ENCODE measurements at regions not wholly inside any gene's neighbourhood (a gene's known extent, or its start where the extent isn't known, plus 50 kb on each side); places are given as distances from the start of the nearest gene placed in this dataset.

DNA sequence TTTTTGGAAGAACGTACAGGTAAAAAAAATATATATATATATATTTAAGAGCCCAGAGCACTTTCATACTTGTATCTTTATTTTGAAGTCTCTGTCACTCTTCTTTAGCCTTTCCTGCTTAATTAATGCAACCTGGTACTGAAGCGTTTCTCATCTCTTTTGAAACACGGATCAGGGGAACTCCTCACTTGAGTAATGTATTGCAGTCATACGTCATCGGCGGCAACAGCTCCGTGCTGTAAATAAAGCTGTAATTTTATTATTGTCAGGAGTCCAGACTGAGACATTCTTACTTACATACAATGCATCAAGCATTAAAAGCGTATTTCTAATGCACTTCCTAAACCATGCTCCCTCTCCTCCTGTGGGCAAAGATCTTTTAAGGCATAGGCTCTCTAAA, 514.7 kb downstream of the SOX11 start:
- no peak for DNase-seq (ENCODE audit: low read depth)

DNA sequence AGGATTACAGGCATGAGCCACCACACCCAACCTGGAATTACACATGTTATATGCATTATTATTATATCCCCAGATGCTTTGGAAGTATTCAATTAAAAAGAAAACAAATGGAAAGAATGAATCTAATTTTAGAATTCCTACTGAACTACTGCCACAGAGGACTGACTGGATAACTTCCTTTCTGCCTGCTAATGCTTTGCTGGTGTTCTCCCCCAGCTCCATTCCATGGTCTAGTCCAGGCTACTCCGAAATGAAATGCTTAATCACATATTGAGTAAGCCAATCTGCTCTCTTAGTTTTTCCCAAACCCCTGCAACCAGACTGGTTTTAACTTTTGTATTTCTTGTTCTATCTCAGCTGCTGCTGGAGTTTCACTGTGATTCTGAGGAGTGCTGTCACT, 519.1 kb downstream of the SOX11 start:
- DNase-seq (ENCODE audit: low read depth), result no peak

DNA sequence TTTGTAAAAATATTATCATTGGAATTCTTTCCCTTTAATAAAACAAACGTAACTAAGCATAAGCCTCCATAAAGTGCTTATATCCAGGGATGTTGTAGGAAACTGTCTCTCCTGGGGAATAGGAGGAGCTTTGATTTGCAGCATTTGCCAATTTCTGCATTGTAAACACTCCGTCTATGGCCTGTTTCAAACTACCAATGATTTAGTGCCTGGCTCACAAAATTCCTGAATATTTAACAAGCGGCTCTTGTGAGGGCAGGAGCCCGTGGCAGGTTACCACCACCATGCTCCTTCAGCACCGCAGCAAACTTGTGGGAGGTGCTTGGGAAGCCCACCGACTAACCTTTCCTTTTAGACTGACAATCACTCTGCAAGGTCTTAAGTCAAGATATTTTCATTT, 520.3 kb downstream of the SOX11 start:
- DNase-seq (ENCODE audit: low read depth), result no peak

DNA sequence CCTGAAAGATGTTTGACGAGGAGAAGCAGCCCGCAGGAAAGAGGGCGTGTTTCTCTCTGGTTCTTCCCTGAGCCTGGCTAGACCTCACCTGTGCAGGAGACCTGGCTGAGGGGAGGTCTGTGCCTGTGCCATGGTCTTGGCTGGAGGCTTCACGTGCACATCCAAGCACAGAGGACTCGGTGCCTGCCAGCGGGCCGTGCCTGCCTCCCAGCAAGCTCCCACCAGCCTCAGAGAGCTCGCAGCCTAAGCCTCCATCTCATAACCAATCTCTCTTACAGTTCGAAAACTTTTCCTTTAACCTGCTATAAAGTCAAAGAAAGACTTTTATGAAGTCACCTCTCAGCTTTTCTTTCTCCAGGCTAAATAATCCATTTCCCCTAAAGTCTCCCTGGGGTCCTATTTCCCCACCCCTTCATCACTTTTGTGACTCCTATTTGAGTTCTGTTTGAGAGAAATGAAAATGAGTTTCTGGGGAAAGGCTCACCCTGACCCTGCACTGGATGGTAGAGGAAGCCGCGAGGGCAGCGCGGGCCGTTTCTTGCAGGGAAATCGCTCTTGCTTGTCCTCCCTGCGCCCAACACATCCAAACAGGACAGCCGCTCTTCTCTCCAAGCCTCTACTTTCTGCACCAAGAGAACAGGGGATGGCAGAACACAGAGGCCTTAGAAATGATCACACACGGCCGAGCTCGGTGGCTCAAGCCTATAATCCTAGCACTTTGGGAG, 521.0 kb downstream of the SOX11 start:
- DNase-seq (ENCODE audit: low read depth), result no peak

DNA sequence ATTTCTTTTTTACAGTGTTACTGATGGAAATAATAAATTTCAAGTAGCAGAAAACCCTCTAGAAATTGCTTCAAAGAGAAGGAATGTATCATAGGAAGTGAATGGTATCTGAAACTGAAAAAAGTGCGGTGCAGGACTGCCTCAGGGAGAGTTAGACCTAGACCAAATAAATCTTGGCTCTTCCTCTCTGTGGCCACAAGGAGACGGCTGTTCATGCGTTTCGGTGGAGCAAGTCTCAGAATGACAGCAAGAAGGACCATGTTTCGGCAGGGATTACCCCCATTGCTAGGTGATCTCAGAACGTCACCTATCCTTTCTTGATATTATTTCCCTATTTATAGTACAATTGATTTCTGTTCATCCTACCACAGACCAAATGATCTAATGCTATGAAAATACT, 522.3 kb downstream of the SOX11 start:
- DNase-seq (ENCODE audit: low read depth), result no peak

DNA sequence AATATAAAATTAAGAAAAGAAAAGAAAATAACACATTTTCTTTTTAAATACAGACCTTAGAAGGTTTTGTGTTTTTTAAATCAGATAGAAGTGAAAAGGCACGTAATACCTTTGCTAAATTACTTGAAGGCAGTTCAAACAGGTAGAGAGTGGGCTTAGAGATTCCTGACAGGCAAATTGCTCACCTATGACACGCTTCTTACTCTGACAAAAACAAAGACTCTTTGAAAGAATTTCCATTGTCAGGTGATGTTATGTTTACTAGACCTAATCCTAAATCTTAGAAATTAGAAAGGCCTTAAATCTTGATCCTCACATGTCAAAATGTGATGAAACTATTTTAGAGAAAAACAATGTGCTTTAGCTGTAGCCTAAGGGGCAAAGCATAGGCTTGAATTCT, 522.9 kb downstream of the SOX11 start:
- DNase-seq (ENCODE audit: low read depth), result no peak

DNA sequence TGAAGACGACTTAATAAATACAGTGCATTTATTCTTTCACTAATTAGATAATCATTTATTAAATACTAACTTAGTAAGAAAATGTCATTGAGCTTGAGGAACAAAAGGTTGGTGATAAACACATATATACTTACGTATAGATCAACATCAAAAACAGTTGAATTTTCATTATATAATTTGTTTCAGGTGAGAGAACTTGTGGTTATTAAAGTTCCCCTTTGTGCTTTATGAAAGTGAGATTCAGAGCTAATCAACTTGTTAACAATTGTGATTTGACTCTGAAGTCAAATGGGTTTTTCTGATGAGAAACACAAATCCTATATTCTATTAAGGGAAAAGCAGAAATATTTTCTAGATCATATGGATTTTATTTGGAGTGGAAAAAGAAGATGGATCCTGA, 524.0 kb downstream of the SOX11 start:
- no peak for DNase-seq (ENCODE audit: low read depth)

DNA sequence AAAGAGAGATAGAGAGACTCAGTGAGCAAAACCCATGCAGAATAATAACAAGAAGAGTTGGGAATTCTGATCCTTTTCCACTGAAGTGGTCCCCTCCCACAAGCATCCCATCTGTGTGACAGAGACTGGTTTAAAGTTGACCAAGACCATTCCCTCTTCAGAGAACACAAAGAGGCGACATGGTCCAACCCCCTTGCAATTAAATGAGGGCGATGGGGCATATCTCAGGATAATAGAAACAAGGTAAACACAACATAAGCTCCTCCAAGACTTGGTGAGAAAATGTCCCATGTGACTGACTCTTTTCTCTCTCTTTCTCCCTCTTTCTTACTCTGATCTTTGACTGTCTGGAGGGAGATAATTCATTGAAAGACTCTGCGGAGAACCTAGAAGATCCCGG, 526.7 kb downstream of the SOX11 start:
- no peak for DNase-seq (ENCODE audit: low read depth)

DNA sequence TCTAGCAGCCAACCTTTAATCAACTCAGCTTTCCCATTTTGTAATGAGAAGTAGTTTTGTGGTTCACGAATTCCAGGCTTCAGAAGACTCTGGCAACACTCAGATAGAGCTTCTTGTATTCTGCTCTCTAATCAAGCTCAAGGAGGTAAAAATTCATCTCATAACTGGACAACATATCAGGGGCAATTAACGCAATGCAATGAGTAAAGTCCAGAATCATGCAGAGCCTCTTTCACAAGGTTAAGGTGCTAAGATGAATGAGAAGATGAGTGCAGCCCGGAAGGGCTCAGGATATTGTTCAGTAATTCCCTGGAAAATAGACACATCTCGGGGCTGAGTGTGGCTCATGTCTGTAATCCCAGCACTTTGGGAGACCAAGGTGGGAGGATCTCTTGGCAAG, 527.7 kb downstream of the SOX11 start:
- no peak for DNase-seq (ENCODE audit: low read depth)

DNA sequence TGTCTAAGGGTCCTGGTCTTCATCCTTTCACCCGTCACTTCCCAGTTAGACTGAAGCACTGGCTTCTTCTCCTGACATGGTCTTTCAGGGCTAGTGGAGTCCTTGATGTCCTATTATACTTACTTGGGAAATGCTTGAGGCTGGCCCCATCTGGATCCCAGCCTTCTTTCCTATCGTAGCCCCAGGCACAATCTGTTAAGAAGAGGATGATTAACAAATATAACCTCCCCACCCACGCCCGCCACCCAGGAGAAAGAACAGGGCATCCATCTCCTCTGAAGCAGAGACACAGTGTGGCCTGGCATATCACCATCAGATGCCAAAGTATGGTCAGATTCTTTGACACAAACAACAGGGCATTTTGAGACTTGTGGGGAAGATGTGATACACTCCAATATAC, 530.1 kb downstream of the SOX11 start:
- DNase-seq (ENCODE audit: low read depth), result no peak

DNA sequence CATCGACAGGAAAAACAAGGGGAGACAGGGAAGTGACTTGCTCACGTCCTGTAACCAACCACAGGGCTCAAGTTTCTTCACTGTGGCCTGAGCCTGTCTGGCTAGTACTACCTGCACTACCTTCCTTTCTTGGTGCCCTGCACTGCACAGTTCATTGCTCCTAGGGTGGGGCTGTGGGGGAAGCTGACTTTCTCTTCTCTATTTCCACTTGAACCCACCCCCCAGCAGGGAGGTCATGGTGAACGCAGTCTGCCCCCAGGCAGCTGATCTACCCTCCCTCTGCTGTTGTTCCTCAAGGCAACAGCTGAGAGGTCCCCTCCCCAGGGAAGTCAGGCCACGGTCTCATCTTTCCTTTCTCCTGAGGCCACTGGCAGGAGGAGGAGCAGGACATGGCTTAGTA, 532.1 kb downstream of the SOX11 start:
- no peak for DNase-seq (ENCODE audit: low read depth)

DNA sequence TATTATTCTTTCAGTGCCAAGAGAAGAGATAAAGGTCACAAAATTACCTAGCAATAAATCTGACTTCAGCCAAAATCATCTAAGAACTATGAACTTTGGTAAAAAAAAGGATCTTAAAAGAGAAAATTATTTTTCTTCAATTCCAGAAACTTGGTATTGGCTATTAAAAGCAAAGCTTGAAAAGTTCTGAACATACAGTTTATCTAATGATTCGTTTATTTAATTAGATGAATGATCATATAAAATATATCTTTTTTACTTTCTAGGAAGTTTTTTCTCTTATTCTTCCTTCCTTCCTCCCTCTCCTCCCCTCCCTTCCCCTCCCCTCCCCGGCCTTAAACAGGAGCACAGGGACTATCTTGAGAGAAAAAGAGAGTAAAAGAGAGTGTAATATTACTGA, 536.1 kb downstream of the SOX11 start:
- no peak for DNase-seq (ENCODE audit: low read depth)

DNA sequence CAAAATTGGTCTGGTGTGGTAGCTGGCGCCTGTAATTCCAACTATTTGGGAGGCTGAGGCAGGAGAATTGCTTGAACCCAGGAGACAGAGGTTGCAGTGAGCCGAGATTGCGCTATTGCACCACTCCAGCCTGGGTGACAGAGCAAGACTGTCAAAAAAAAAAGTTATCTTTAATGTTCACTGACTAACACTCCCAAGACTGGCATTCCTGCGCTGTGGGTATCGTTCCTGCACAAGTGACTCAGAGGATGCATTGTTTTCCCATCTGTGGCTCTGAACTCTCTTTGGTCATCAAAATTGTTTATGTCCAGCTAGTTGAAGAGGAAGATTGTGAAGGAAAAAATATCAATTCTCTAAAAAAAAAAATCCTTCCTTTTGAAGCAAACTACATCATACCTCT, 539.0 kb downstream of the SOX11 start:
- DNase-seq (ENCODE audit: low read depth), result no peak

DNA sequence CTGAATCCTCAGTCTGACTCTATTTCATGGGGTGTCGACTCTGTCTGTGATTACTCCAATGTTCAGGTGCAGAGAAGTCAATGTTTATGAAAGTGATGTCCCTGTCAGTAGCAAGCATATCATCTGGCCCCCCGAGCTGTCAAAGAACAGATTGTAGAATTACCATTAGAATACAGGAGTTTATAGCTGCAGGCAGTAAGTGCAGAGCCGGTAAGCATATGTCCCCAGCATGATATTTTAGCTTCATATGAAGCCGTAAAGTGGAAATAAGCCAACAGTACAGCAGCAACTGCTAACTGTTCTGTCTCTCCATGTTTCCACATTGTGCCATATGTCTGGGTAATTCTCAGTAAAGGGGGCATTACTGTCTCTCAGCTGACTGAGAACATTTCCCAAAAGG, 541.8 kb downstream of the SOX11 start:
- DNase-seq (ENCODE audit: low read depth), result no peak

DNA sequence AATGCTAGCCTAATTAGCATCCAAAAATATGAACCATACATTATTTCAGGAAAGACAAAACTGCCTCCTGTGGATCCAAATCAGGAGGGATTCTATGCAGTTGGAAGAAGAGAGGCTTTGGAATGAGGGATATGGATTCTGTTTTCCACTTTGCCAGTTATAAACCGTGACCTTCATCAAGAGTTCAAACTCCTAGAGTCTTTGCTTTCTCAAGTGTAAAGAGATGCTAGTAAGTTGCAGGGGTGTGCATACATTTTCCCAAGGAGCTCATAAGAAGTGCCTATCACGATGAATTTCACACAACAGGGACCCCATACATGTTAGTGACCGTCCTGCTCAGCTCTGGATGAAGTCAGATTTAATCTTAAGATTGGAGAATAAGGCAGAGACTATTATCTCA, 542.5 kb downstream of the SOX11 start:
- no peak for DNase-seq (ENCODE audit: low read depth)

DNA sequence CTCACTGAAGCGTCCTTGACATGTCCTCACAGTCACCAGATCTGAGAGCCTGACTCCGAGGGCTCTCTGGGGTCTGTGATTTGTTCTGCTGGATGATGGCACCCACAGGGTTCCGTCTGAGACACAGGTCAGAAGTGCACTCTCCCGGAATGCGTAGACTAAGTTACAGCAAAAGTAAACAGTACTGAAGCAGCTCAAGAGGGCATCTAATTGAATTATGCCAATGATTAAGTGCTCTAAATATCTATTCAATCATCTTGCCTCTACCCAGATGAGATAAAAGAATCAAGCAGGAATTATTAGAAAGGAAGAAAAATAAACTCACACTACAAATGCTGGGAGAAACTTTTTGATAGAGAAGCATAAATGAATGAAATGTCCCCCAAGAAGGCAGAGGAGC, 544.1 kb downstream of the SOX11 start:
- DNase-seq (ENCODE audit: low read depth), result no peak

DNA sequence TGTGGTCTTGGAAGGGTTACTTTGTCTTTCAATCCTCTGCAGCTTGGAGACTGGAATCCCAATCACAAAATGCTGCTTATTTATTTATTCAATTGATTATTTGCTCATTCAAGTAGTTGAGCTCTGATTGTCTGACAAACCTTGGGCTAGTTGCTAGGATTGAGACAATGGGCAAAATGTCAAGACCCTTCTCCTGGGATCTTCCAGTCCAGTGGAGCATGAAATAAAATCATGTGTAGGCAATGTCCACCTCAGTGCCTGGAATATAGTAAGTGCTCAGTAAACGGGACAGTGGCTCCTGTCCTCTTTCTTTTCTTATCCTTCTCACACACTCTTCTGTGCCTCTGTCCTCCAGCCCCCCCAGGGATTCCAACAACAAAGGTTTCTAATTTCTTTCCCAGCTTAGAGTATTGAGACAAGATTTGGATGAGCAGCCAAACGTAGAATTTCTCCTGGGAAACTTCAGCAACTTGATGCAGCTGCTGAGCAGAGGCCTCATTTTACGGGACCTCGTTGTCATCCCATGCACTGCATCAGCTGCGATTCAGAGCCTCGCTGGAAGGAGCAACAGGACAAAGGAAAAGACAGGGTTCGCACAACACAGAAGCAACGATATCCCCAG, 545.0 kb downstream of the SOX11 start:
- DNase-seq (ENCODE audit: low read depth), result no peak

DNA sequence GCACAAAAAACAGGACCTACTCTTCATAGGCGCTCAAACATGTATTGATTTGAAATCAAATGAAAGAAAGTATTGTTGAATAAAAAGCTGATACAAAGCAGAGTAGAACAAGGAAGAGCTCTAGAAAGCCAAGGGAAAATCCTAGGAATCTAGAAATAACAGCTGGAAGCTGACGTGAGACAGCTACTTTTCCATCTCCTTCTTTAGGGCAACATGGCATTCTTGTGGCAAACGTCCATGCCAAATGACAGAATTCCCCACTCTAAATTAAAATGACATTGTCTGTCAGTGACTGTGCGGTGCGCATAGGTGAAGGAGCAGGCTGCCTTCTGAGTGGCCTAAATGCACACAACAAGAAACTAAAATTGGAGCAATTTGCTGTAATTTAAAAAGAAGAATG, 557.4 kb downstream of the SOX11 start:
- DNase-seq (ENCODE audit: low read depth), result no peak

DNA sequence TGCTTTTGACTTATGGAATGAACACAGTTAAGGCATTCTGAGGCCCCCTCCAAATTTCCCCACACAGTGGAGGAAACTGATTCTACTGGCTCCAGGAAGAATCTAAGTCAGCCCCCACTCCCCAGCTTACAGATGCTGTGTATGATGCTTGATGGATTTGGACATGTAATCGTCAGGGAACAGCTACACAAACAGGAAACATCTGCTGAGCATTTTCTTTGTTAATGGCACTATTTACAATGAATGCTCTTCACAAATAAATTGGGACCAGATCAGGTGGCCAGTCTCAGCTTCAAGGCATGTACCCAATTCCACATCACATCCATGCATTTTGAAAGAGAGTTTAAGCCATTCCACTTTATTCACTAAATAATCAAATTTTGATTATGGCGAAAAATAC, 562.3 kb downstream of the SOX11 start:
- DNase-seq (ENCODE audit: low read depth), result no peak

DNA sequence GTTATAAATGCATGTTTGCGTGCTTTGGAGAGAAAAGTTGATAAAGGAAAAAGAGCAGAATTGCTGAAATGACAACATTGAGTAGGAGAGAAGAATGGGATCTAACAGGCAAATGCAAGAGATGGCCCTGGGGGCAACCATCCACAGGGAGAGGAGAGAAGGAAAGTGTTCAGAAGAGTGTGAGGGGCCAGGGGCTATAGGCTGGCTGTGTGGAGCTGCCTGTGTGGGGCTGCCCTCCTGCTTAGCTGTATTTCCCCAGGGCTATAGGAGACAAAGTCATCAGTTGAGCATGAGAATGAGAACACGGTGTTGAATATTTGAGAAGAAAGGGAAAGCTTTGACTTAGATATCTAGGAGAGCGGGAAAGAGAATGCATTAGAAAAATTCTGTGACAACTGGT, 572.0 kb downstream of the SOX11 start:
- no peak for DNase-seq (ENCODE audit: low read depth)

DNA sequence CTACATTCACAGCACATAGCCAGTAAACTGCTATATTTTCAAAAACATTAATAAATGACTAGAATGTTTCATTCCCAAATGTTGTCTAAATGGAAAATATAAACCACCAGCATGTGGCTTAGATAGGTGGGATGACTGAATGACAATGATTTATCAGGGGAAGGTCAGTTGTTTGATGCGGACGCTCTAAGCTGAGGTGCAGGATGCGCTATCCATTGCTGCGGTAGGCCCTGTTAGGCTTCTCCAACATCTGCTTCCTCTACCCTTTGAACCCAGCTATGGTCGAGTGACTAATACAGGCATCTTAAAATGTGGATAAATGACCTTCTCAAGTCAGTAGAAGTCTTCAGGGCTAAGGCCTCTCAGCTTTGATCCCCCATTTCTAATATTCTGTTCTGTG, 584.2 kb downstream of the CMPK2 start:
- no peak for DNase-seq (ENCODE audit: low read depth)

DNA sequence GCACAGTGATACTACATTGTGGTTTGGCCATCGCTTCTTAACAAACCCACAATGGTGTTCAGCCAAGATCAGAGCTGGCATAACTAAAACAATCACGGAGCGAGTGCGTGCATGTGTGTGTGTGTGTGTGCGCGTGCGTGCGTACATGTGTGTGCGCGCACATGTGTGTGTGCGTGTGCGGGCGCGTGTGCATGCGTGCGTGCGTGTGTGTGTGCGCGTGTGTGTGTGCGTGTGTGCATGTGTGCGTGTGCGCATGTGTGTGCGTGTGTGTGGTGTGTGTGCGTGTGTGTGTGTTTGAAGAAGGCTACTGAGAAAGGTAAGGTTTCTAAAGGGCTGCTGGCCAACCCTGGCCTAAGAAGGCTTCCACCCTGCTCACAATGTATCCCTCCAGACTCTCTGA, 582.4 kb downstream of the CMPK2 start:
- no peak for DNase-seq (ENCODE audit: low read depth)

DNA sequence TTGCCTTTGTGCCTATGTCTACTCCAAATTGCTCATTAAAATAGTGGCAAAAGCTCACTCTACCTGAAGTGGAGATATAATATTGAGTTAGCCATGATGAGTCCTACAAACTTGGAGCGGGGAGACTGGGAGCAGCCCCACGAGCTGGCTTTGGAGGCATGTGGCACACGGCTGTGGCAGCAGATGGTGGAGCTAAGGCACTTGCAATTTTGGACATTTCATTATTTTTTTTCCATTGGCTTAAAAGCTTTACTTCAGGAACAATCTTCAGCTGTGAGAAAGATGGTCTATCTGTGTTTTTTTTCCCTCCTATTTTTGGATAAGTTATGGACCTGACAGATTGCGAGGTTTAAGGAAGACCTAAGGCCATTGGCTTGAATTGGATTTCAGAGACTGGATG, 578.3 kb downstream of the CMPK2 start:
- DNase-seq (ENCODE audit: low read depth), result no peak

DNA sequence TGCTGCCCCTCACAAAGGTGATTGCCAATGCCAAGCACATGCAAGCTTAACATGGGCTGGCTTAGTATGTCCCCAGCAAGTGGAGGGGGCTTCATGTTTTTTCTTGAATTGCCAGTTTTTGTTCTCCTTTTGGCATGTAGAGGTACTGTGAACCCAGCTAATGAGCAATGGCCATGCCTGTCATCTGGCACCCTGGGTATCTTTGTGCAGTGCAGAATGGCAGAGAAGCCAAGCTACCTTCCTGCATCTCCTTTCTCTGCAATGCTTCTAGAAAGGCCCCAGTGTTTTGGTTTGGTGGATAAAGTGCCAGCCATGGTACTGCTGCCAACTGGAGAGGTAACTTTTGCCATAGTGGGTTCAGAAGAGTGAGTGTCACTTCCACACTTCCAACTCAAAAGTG, 576.9 kb downstream of the CMPK2 start:
- DNase-seq (ENCODE audit: low read depth), result no peak

Measured in stimulated activated CD8-positive, alpha-beta memory T cell treated with anti-CD3 and anti-CD28 coated beads, Interleukin-4, amount 100 ng/mL, for 24 hours (primary cell).